OCI-LY1 (cell line): ENCODE measurements at regions not wholly inside any gene's neighbourhood (a gene's known extent, or its start where the extent isn't known, plus 50 kb on each side); places are given as distances from the start of the nearest gene placed in this dataset.

ENCODE experiments used
- EZH2 ChIP-seq: fragments of 200-600 bp; sonication (generic), shearing (Covaris generic); IDR thresholded peaks from 2 replicates; pipeline ENCODE4 v1.8.0; 2017; ENCODE audit warnings: borderline replicate concordance, mixed run types, mild to moderate bottlenecking, antibody characterized with exemption, low read length, moderate library complexity, mixed read lengths
- TF ChIP-seq, protein P1 (sequence below): fragments of 200-600 bp; sonication (generic), shearing (Covaris generic); IDR thresholded peaks from 2 replicates; pipeline ENCODE4 v1.5.1; 2017; ENCODE audit warnings: mild to moderate bottlenecking, antibody characterized with exemption, low read length, moderate library complexity, mixed read lengths

DNA sequence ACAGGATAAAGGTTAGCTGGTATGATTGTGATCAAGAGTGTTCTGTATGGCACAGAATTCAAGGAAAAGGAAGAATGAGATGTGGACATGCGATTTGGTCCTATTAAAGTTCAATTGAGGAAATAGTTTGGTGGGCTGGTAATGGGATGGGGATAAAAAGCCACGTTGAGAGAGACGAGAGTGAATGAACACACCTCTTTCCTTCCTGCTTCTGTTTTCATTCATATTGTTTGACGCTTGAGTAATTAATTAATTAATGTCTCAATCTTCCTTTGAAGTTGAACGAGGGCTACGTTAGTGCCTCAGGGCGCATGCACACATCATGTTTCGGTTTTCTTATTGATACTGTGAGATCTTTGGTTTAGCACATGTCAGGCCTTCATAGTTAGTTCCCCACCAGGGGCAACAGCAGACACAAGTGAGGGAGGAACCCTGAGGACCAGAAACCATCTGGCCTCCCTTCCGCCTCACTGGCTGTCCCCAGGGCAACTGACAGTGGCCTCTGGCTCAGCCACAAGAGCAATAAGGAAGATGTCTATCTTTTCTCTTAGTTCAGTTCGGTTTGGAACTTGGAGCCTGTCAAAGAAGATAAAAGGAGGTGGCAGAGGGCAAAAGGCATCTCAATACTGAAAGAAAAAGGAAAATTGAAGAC is 116.0 kb downstream of the LIPG start:
- TF ChIP-seq EZH2: no peak
- TF ChIP-seq, protein P1, sequence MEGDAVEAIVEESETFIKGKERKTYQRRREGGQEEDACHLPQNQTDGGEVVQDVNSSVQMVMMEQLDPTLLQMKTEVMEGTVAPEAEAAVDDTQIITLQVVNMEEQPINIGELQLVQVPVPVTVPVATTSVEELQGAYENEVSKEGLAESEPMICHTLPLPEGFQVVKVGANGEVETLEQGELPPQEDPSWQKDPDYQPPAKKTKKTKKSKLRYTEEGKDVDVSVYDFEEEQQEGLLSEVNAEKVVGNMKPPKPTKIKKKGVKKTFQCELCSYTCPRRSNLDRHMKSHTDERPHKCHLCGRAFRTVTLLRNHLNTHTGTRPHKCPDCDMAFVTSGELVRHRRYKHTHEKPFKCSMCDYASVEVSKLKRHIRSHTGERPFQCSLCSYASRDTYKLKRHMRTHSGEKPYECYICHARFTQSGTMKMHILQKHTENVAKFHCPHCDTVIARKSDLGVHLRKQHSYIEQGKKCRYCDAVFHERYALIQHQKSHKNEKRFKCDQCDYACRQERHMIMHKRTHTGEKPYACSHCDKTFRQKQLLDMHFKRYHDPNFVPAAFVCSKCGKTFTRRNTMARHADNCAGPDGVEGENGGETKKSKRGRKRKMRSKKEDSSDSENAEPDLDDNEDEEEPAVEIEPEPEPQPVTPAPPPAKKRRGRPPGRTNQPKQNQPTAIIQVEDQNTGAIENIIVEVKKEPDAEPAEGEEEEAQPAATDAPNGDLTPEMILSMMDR: no peak
